Panc1 (cell line): ENCODE measurements at regions not wholly inside any gene's neighbourhood (a gene's known extent, or its start where the extent isn't known, plus 50 kb on each side); places are given as distances from the start of the nearest gene placed in this dataset.

ENCODE experiments used
- ATAC-seq: fragments of 200-7000 bp; cut with Tn5 transposase; 2 replicates; pipeline ENCODE4 v1.9.1; 2020; ENCODE audit warnings: mild to moderate bottlenecking, moderate library complexity
- BruUV-seq: library from RNA; stranded (reverse); fragments of 400-500 nt; replicated peaks from 2 replicates; lab custom pipeline; 2021; lab: Mats Ljungman, UMichigan
- CTCF ChIA-PET: fragments of 300-600 bp; sonication (Branson Sonifier 250); formaldehyde crosslinking; loops from one replicate; lab custom pipeline; 2022; ENCODE audit warnings: antibody characterized with exemption; lab: Charles Lee
- POLR2A ChIA-PET: fragments of 300-600 bp; sonication (Branson Sonifier 250); formaldehyde crosslinking; loops from one replicate; lab custom pipeline; 2022; ENCODE audit warnings: antibody characterized with exemption; lab: Charles Lee
- DNase-seq: peaks from one replicate; pipeline ENCODE4 v3.0.0-alpha.2; 2010; ENCODE audit warnings: low read depth, low spot score
- H3K27ac ChIP-seq: 2 replicates; pipeline ENCODE4 v1.5.1; 2011; ENCODE audit warnings: mild to moderate bottlenecking, low read length, inconsistent platforms
- H3K27me3 ChIP-seq: fragments of 200-500 bp; sonication (Bioruptor generic); 2 replicates; pipeline ENCODE4 v1.6.0; 2014; ENCODE audit warnings: low read length, inconsistent platforms; ENCODE audit not compliant: control insufficient read depth, insufficient read depth
- H3K36me3 ChIP-seq: fragments of 200-500 bp; sonication (Bioruptor generic); 2 replicates; pipeline ENCODE4 v1.5.1; 2014; ENCODE audit warnings: inconsistent platforms, mild to moderate bottlenecking, low read length, moderate library complexity; ENCODE audit not compliant: control insufficient read depth, insufficient read depth
- H3K4me1 ChIP-seq: 2 replicates; pipeline ENCODE4 v1.5.1; 2011; ENCODE audit warnings: inconsistent platforms, mild to moderate bottlenecking, low read length, moderate library complexity; ENCODE audit not compliant: control insufficient read depth, insufficient read depth
- H3K4me3 ChIP-seq, 2 experiments: 2 replicates each; pipeline ENCODE4 v1.5.1; 2011 to 2012; ENCODE audit warnings: low read depth in 2 of 2, low read length in 2 of 2, mild to moderate bottlenecking in 2 of 2, inconsistent platforms in 1 of 2, moderate library complexity in 1 of 2
- H3K9me3 ChIP-seq: fragments of 200-500 bp; sonication (Bioruptor generic); 2 replicates; pipeline ENCODE4 v1.5.1; 2014; ENCODE audit warnings: low read depth, mild to moderate bottlenecking, inconsistent platforms, low read length, moderate library complexity; ENCODE audit not compliant: control insufficient read depth, insufficient read depth
- CTCF ChIP-seq: fragments of 450-650 bp; IDR thresholded peaks from 2 replicates; pipeline ENCODE4 v1.5.1; 2017; ENCODE audit warnings: mild to moderate bottlenecking
- POLR2AphosphoS5 ChIP-seq: IDR thresholded peaks from 2 replicates; pipeline ENCODE4 v1.6.1; 2012; ENCODE audit warnings: mild to moderate bottlenecking, low read depth, low read length, moderate library complexity
- REST ChIP-seq, 2 experiments: IDR thresholded peaks; 2 replicates each; pipeline ENCODE4 v1.6.1; 2011 to 2012; ENCODE audit warnings: low read depth in 2 of 2, control low read depth in 1 of 2, low read length in 1 of 2, mild to moderate bottlenecking in 1 of 2, moderate library complexity in 1 of 2; ENCODE audit not compliant: insufficient read depth in 1 of 2
- SIN3A ChIP-seq: IDR thresholded peaks from 2 replicates; pipeline ENCODE4 v1.6.1; 2012; ENCODE audit warnings: low read depth, mild to moderate bottlenecking, low read length, moderate library complexity, borderline replicate concordance; ENCODE audit not compliant: insufficient read depth
- TCF7L2 ChIP-seq: IDR thresholded peaks from 2 replicates; pipeline ENCODE4 v1.6.1; 2011; ENCODE audit warnings: mild to moderate bottlenecking, low read depth, low read length, inconsistent platforms
- in situ Hi-C: cut with HindIII; loops from 2 replicates; pipeline ENCODE4 v1.10.0; 2016; ENCODE audit warnings: low sequenced_read_pairs, low pct_unique_long_range_greater_than_20kb
- intact Hi-C: fragments of 100-400 bp; cut with micrococcal nuclease; formaldehyde crosslinking; loops from one replicate; pipeline ENCODE4 v1.10.0; 2022; ENCODE audit not compliant: unreplicated experiment

GRCh38 chr10:129275886-129276285 is 191.2 kb upstream of the MGMT start:
- ChIA-PET POLR2A (no interaction called here), CTCF (no interaction called here)
- H3K4me1 ChIP-seq = no peaks in the 10 kb centered on the region
- no peak overlapping the region for H3K4me3 ChIP-seq
- in situ Hi-C loops = no loop called here
- ATAC-seq = no peak
- H3K27me3 ChIP-seq = no peaks in the 10 kb centered on the region
- BruUV-seq = no TSS peak
- no peaks in the 10 kb centered on the region for H3K36me3 ChIP-seq
- no peak for DNase-seq
- TF ChIP-seq POLR2AphosphoS5 = no peak
- no peak for TF ChIP-seq TCF7L2
- no peak for TF ChIP-seq REST (IDR thresholded peaks at IDR 0.05; ENCODE audit: insufficient read depth in 1 of 2, low read depth in 2 of 2, low read length in 1 of 2)
- TF ChIP-seq SIN3A = no peak
- no peak for TF ChIP-seq CTCF
- intact Hi-C loops = no loop called here
- no peaks in the 10 kb centered on the region for H3K9me3 ChIP-seq
- H3K27ac ChIP-seq = no peak overlapping the region

- Histone ChIP-seq H3K9me3 (no peaks in the 10 kb centered on the region), H3K4me3 (no peak overlapping the region), H3K36me3 (no peaks in the 10 kb centered on the region), H3K4me1 (no peaks in the 10 kb centered on the region), H3K27me3 (no peaks in the 10 kb centered on the region), H3K27ac (no peak overlapping the region)
- TF ChIP-seq SIN3A = no peak
- TF ChIP-seq TCF7L2 = no peak
- TF ChIP-seq CTCF = no peak
- no peak for TF ChIP-seq REST (IDR thresholded peaks at IDR 0.05; ENCODE audit: insufficient read depth in 1 of 2, low read depth in 2 of 2, low read length in 1 of 2)
- ChIA-PET POLR2A (no interaction called here), CTCF (no interaction called here)
- intact Hi-C loops = no loop called here
- in situ Hi-C loops = no loop called here
- ATAC-seq (no peak), DNase-seq (no peak)
- BruUV-seq = no TSS peak
Observed at GRCh38 chr10:129277084-129277483, 190.0 kb upstream of the MGMT start.
